HEK293 (cell line): ENCODE measurements at regions not wholly inside any gene's neighbourhood (a gene's known extent, or its start where the extent isn't known, plus 50 kb on each side); places are given as distances from the start of the nearest gene placed in this dataset.

ENCODE experiments used
- CTCF ChIA-PET: fragments of 350-600 bp; formaldehyde crosslinking; extraction: SDS; loops from one replicate; lab custom pipeline; 2021; ENCODE audit warnings: antibody characterized with exemption; lab: Yijun Ruan, JAX
- POLR2A ChIA-PET: fragments of 300-600 bp; formaldehyde crosslinking; extraction: SDS; loops from one replicate; lab custom pipeline; 2020; ENCODE audit warnings: antibody characterized with exemption, inconsistent platforms; lab: Yijun Ruan, JAX
- H3K27ac ChIP-seq: fragments of 200-500 bp; sonication (Bioruptor generic); 2 replicates; pipeline ENCODE4 v1.5.1; 2014; ENCODE audit warnings: low read depth, low read length, control low read depth, inconsistent platforms; ENCODE audit errors: extremely low read depth
- H3K36me3 ChIP-seq, 2 experiments: fragments of 200-500 bp in 1 of 2; sonication (Bioruptor generic) in 1 of 2; 1 replicate in 1 of 2; 2 replicates in 1 of 2; pipeline ENCODE4 v1.5.1; 2014 to 2017; ENCODE audit warnings: inconsistent platforms in 2 of 2, low read length in 2 of 2; ENCODE audit not compliant: control insufficient read depth in 2 of 2, insufficient read depth in 1 of 2
- H3K4me1 ChIP-seq: fragments of 200-500 bp; sonication (Bioruptor generic); 2 replicates; pipeline ENCODE4 v1.5.1; 2014; ENCODE audit warnings: mild to moderate bottlenecking, low read length, inconsistent platforms; ENCODE audit not compliant: control insufficient read depth, insufficient read depth
- H3K4me3 ChIP-seq: 2 replicates; pipeline ENCODE4 v1.5.1; 2011; ENCODE audit warnings: low read depth, mild to moderate bottlenecking, control low read depth, low read length, moderate library complexity
- H3K9me3 ChIP-seq: fragments of 200-500 bp; sonication (Bioruptor generic); 2 replicates; pipeline ENCODE4 v1.5.1; 2014; ENCODE audit warnings: low read depth, low read length, inconsistent platforms; ENCODE audit not compliant: control insufficient read depth, insufficient read depth
- BCL11B ChIP-seq: fragments of 450-650 bp; formaldehyde crosslinking; IDR thresholded peaks from 2 replicates; pipeline ENCODE4 v1.5.1; 2016; ENCODE audit warnings: low read depth, missing biosample characterization, missing genetic modification characterization
- MZF1 ChIP-seq: fragments of 450-650 bp; formaldehyde crosslinking; IDR thresholded peaks from 2 replicates; pipeline ENCODE4 v1.5.1; 2017; ENCODE audit warnings: missing biosample characterization, missing genetic modification characterization, borderline replicate concordance
- TCF7L2 ChIP-seq: IDR thresholded peaks from 2 replicates; pipeline ENCODE4 v1.6.1; 2011; ENCODE audit warnings: low read depth, mild to moderate bottlenecking, inconsistent platforms, low read length, moderate library complexity, borderline replicate concordance
- ZNF16 ChIP-seq: fragments of 450-650 bp; formaldehyde crosslinking; IDR thresholded peaks from 2 replicates; pipeline ENCODE4 v1.5.1; 2016; ENCODE audit warnings: low read depth, missing biosample characterization, missing genetic modification characterization
- ZNF202 ChIP-seq: fragments of 450-650 bp; formaldehyde crosslinking; IDR thresholded peaks from 2 replicates; pipeline ENCODE4 v1.5.1; 2016; ENCODE audit warnings: missing biosample characterization, missing genetic modification characterization, borderline replicate concordance
- ZNF510 ChIP-seq: fragments of 450-650 bp; formaldehyde crosslinking; IDR thresholded peaks from 2 replicates; pipeline ENCODE4 v1.5.1; 2018; ENCODE audit warnings: mild to moderate bottlenecking, missing genetic modification characterization, missing biosample characterization; ENCODE audit not compliant: insufficient replicate concordance
- ZNF530 ChIP-seq: fragments of 450-650 bp; formaldehyde crosslinking; IDR thresholded peaks from 2 replicates; pipeline ENCODE4 v1.5.1; 2016; ENCODE audit warnings: low read depth, missing biosample characterization, missing genetic modification characterization
- ZNF658 ChIP-seq: fragments of 450-650 bp; formaldehyde crosslinking; IDR thresholded peaks from 2 replicates; pipeline ENCODE4; 2016; ENCODE audit warnings: missing biosample characterization, missing genetic modification characterization
- ZNF747 ChIP-seq: fragments of 450-650 bp; formaldehyde crosslinking; IDR thresholded peaks from 2 replicates; pipeline ENCODE4 v1.5.1; 2016; ENCODE audit warnings: missing biosample characterization, missing genetic modification characterization
- ZNF76 ChIP-seq: fragments of 450-650 bp; formaldehyde crosslinking; IDR thresholded peaks from 2 replicates; pipeline ENCODE4; 2016; ENCODE audit warnings: low read depth, missing biosample characterization, missing genetic modification characterization, borderline replicate concordance
- TF ChIP-seq, protein P1 (sequence below): fragments of 450-650 bp; formaldehyde crosslinking; IDR thresholded peaks from 2 replicates; pipeline ENCODE4 v1.5.1; 2016; ENCODE audit warnings: missing biosample characterization, missing genetic modification characterization
- TF ChIP-seq, protein P2 (sequence below): fragments of 450-650 bp; formaldehyde crosslinking; IDR thresholded peaks from 2 replicates; pipeline ENCODE4 v1.5.1; 2017; ENCODE audit warnings: missing biosample characterization, missing genetic modification characterization
- TF ChIP-seq, protein P3 (sequence below): fragments of 450-650 bp; formaldehyde crosslinking; IDR thresholded peaks from 2 replicates; pipeline ENCODE4 v1.5.1; 2016; ENCODE audit warnings: missing biosample characterization, missing genetic modification characterization

DNA sequence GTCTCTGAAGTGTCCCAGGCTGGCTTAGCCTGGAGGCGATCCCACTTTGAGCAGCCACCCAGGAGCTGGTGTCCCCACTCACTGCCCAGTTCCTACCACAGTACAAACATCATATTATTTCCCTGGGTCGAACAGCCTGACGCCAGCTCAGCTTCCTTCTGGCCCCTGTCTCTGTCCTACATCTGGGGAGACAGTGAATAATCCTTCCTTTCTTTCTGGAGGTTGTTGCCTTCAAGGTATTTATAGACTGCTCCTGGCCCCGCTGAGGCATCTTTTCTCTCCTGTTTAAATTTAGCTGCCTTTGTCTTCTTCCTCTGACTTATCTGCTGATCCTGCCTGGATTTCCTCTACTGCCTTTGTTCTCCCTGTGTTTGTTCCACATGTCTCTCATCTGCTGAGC lies 56.8 kb upstream of the LRRC55 start (continued):
- no peak for TF ChIP-seq ZNF658 (tag by site-specific recombination)
- no peak for TF ChIP-seq BCL11B (tag by site-specific recombination)
- no peak for TF ChIP-seq ZNF16 (tag by site-specific recombination)
- TF ChIP-seq ZNF202: no peak

DNA sequence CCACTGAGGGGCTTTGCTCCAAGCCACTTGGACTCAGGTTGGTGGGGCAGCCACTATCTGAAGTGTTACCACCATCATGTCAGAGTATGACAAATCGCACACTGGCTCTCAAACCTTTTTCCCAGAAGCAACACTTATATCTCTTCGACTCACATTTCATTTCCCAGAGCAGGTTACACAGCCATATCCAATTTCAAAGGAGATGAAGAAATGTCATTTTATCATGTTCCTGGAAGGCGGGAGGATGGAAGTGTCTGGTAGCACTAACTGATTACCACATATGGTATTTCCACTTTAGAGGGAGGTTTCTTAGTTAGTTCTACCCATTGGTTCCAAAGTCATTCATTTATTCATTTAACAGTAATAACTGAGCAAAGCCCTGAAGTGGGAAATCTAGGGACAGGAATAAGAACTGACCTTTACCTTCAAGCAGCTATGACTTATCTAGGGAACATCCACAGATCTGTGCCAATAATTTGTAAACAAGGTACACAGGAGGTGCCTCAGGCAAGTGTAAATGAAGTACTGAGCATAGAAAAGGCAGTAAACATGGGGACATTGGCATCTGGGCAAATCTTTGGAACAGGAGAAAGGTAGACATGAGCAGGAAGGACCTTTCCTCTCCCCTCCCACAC lies 54.9 kb upstream of the LRRC55 start:
- TF ChIP-seq, protein P1, sequence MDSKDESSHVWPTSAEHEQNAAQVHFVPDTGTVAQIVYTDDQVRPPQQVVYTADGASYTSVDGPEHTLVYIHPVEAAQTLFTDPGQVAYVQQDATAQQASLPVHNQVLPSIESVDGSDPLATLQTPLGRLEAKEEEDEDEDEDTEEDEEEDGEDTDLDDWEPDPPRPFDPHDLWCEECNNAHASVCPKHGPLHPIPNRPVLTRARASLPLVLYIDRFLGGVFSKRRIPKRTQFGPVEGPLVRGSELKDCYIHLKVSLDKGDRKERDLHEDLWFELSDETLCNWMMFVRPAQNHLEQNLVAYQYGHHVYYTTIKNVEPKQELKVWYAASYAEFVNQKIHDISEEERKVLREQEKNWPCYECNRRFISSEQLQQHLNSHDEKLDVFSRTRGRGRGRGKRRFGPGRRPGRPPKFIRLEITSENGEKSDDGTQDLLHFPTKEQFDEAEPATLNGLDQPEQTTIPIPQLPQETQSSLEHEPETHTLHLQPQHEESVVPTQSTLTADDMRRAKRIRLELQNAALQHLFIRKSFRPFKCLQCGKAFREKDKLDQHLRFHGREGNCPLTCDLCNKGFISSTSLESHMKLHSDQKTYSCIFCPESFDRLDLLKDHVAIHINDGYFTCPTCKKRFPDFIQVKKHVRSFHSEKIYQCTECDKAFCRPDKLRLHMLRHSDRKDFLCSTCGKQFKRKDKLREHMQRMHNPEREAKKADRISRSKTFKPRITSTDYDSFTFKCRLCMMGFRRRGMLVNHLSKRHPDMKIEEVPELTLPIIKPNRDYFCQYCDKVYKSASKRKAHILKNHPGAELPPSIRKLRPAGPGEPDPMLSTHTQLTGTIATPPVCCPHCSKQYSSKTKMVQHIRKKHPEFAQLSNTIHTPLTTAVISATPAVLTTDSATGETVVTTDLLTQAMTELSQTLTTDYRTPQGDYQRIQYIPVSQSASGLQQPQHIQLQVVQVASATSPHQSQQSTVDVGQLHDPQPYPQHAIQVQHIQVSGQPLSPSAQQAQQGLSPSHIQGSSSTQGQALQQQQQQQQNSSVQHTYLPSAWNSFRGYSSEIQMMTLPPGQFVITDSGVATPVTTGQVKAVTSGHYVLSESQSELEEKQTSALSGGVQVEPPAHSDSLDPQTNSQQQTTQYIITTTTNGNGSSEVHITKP (tag by site-specific recombination): peak; percentile 14; the same call in 1 of the 2 replicates
- no peak for TF ChIP-seq ZNF530
- TF ChIP-seq, all 188 proteins: peak for 1

DNA sequence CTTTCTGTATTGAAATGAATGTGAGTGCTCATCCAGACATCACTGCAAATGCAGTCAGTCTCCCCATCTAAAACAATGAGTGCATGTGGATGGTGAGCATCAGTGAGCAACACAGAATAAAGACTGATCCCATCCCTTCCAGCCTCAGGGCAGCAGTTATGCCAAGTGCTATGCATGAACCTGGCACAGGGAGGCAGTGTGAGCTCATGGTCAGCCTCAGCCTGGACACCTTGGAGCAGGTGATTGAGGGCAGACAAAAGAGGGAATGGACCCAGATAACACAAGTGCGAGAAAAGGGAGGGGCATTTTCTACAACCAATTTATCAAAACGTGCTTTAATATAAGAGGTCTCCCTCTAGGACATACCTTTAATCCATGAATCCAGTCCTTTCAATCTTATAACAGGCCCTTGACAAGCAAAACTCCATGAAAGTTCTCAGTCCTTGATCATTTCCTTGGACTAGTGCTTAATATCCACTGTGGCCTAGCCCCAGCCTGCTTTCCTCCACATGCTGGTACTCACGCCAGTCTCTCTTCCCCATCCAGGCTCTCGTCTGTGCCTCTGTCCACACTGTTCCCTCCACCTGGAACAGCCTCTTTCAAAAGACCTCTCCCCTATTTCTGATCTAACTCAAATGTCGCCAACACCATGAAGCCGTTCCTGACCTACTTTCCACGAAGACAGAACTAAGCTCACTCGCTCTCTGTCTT lies 50.5 kb upstream of the LRRC55 start:
- Histone ChIP-seq H3K4me3 (no peak overlapping the region), H3K27ac (no peak overlapping the region)

More for the DNA sequence above, 54.9 kb upstream of the LRRC55 start:
- ChIA-PET POLR2A (no interaction called here), CTCF (interaction anchor here (1.1 to 15.7 kb wide), 2 partner anchors 17 to 123 kb away, joined by 3 to 244 read pairs; no protein-coding TSS in a partner anchor)
- Histone ChIP-seq H3K4me1 (no peaks in the 10 kb centered on the region), H3K9me3 (no peaks in the 10 kb centered on the region), H3K4me3 (no peak overlapping the region), H3K36me3 (no peaks in the 10 kb centered on the region), H3K27ac (no peak overlapping the region)

More for the DNA sequence above, 50.5 kb upstream of the LRRC55 start:
- POLR2A ChIA-PET: no interaction called here
- no peaks in the 10 kb centered on the region for H3K9me3 ChIP-seq
- no peak for TF ChIP-seq ZNF747 (tag by site-specific recombination)
- TF ChIP-seq TCF7L2: no peak
- no peak for TF ChIP-seq ZNF510 (tag by site-specific recombination)
- TF ChIP-seq, protein P2, sequence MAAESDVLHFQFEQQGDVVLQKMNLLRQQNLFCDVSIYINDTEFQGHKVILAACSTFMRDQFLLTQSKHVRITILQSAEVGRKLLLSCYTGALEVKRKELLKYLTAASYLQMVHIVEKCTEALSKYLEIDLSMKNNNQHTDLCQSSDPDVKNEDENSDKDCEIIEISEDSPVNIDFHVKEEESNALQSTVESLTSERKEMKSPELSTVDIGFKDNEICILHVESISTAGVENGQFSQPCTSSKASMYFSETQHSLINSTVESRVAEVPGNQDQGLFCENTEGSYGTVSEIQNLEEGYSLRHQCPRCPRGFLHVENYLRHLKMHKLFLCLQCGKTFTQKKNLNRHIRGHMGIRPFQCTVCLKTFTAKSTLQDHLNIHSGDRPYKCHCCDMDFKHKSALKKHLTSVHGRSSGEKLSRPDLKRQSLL: no peak
- TF ChIP-seq, protein P3, sequence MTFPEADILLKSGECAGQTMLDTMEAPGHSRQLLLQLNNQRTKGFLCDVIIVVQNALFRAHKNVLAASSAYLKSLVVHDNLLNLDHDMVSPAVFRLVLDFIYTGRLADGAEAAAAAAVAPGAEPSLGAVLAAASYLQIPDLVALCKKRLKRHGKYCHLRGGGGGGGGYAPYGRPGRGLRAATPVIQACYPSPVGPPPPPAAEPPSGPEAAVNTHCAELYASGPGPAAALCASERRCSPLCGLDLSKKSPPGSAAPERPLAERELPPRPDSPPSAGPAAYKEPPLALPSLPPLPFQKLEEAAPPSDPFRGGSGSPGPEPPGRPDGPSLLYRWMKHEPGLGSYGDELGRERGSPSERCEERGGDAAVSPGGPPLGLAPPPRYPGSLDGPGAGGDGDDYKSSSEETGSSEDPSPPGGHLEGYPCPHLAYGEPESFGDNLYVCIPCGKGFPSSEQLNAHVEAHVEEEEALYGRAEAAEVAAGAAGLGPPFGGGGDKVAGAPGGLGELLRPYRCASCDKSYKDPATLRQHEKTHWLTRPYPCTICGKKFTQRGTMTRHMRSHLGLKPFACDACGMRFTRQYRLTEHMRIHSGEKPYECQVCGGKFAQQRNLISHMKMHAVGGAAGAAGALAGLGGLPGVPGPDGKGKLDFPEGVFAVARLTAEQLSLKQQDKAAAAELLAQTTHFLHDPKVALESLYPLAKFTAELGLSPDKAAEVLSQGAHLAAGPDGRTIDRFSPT (tag by site-specific recombination): no peak
- TF ChIP-seq MZF1: no peak
- TF ChIP-seq ZNF76 (tag by site-specific recombination): no peak
- TF ChIP-seq, all 188 proteins: peak for 0
- Histone ChIP-seq H3K4me1 (no peaks in the 10 kb centered on the region), H3K36me3 (no peaks in the 10 kb centered on the region)
- CTCF ChIA-PET: interaction anchor here (0.6 to 10.7 kb wide), 14 partner anchors 10 to 506 kb away, joined by 3 to 211 read pairs (median 4); no protein-coding TSS in a partner anchor
